GM13976 (cell line): ENCODE measurements at regions not wholly inside any gene's neighbourhood (a gene's known extent, or its start where the extent isn't known, plus 50 kb on each side); places are given as distances from the start of the nearest gene placed in this dataset.

Source experiments
- DNase-seq: peaks from one replicate; pipeline ENCODE4 v3.0.0; 2012; ENCODE audit warnings: low spot score
- CTCF ChIP-seq: IDR thresholded peaks from 2 replicates; pipeline ENCODE4 v1.5.1; 2012; ENCODE audit warnings: borderline replicate concordance, mild to moderate bottlenecking; ENCODE audit not compliant: insufficient read depth; ENCODE audit errors: extremely low read depth, missing control alignments, control extremely low read depth
- in situ Hi-C: fragments of 300-500 bp; cut with MboI; formaldehyde crosslinking; loops from one replicate; pipeline ENCODE4 v1.12.0; 2022; ENCODE audit warnings: low sequenced_read_pairs, mixed read lengths, inconsistent platforms; ENCODE audit not compliant: unreplicated experiment

- TF ChIP-seq CTCF = no peak
- no peak for DNase-seq
- in situ Hi-C loops = no loop called here
These were observed 899.8 kb downstream of the ROBO2 start for GRCh38 chr3:77939726-77940125.

- in situ Hi-C loops = no loop called here
- no peak for DNase-seq
- no peak for TF ChIP-seq CTCF
These were observed 903.7 kb downstream of the ROBO2 start for GRCh38 chr3:77943598-77943997.

- in situ Hi-C loops = no loop called here
- DNase-seq = no peak
- TF ChIP-seq CTCF = no peak
These were observed 905.4 kb downstream of the ROBO2 start for GRCh38 chr3:77945320-77945719.

- no peak for DNase-seq
- no peak for TF ChIP-seq CTCF
- in situ Hi-C loops = no loop called here
These were observed 907.8 kb downstream of the ROBO2 start for GRCh38 chr3:77947671-77948070.

GRCh38 chr3:77967621-77968020, 927.7 kb downstream of the ROBO2 start:
- no peak for DNase-seq
- no peak for TF ChIP-seq CTCF

GRCh38 chr3:77976079-77976478, 936.2 kb downstream of the ROBO2 start:
- in situ Hi-C loops = no loop called here
- DNase-seq = no peak
- TF ChIP-seq CTCF = no peak

More at GRCh38 chr3:77967621-77968020, 927.7 kb downstream of the ROBO2 start:
- in situ Hi-C loops = no loop called here

- no peak for DNase-seq
- no peak for TF ChIP-seq CTCF
- in situ Hi-C loops = no loop called here
These were observed 963.2 kb downstream of the ROBO2 start for GRCh38 chr3:78003090-78003489.
